Neutrophil (primary cell): ENCODE measurements at regions not wholly inside any gene's neighbourhood (a gene's known extent, or its start where the extent isn't known, plus 50 kb on each side); places are given as distances from the start of the nearest gene placed in this dataset.

Experiments
- H3K27ac ChIP-seq: fragments of 200-600 bp; sonication (generic); 2 replicates; pipeline ENCODE4 v1.5.1; 2016; ENCODE audit warnings: mild to moderate bottlenecking, moderate library complexity
- H3K27me3 ChIP-seq: fragments of 200-600 bp; sonication (generic); 2 replicates; pipeline ENCODE4 v1.6.0; 2016; ENCODE audit warnings: mild to moderate bottlenecking
- H3K36me3 ChIP-seq: fragments of 200-600 bp; sonication (generic); 2 replicates; pipeline ENCODE4 v1.5.1; 2017
- H3K4me1 ChIP-seq, 2 experiments: fragments of 200-600 bp in 1 of 2; sonication (generic) in 1 of 2; 1 replicate in 1 of 2; 2 replicates in 1 of 2; pipeline versions ENCODE4 v1.5.1 to v1.6.1; 2013 to 2016; ENCODE audit warnings: low read depth in 1 of 2, low read length in 1 of 2, mild to moderate bottlenecking in 1 of 2, moderate library complexity in 1 of 2; ENCODE audit not compliant: control insufficient read depth in 1 of 2, insufficient read depth in 1 of 2
- H3K4me3 ChIP-seq, 2 experiments: fragments of 200-600 bp in 1 of 2; sonication (generic) in 1 of 2; 1 replicate in 1 of 2; 2 replicates in 1 of 2; pipeline ENCODE4 v1.5.1; 2013 to 2016; ENCODE audit warnings: low read depth in 1 of 2, low read length in 1 of 2, mild to moderate bottlenecking in 1 of 2, moderate library complexity in 1 of 2
- H3K9me3 ChIP-seq: fragments of 200-600 bp; sonication (generic); 2 replicates; pipeline ENCODE4 v1.5.1; 2016
- TF ChIP-seq, protein P1 (sequence below): fragments of 200-600 bp; sonication (generic); IDR thresholded peaks from 2 replicates; pipeline ENCODE4 v1.5.1; 2016; ENCODE audit warnings: antibody characterized with exemption

DNA sequence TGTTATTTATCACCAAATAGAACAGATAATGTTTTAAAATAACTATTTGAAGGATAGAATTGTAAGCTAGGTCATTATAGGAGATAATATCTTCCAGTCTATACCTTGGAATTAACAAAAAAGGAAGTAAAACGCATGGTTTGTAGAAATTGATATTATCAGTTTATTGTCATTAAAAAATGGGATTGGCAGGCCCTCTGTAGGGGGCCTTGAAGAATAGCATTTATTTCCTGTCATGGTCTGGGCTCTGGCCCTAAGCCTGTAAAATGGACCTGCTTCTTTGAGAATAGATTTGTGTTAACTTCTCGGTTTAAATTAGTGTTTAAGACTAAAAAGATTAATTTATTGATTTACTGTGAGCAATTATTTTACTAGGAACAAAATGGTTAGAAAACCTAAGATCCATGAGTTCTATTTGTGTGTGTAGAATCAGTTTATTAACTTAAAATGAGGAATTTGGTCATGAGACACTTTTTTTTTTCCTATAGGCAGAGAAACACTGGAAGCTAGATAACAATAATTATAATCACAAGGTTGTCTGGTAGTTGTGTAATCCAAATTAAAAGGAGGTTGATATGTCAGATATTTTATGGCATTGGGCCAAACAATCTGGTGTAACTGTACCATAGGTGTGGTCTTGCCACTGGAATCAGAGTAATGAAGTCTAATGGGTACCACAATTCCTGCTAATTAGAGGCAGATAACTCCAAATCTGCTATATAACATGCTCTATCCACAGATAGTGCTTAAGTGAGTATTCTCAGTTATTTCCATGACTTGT is 197.4 kb upstream of the FOXP2 start:
- no peaks in the 10 kb centered on the region for H3K36me3 ChIP-seq
- no peak overlapping the region for H3K4me3 ChIP-seq
- TF ChIP-seq, protein P1, sequence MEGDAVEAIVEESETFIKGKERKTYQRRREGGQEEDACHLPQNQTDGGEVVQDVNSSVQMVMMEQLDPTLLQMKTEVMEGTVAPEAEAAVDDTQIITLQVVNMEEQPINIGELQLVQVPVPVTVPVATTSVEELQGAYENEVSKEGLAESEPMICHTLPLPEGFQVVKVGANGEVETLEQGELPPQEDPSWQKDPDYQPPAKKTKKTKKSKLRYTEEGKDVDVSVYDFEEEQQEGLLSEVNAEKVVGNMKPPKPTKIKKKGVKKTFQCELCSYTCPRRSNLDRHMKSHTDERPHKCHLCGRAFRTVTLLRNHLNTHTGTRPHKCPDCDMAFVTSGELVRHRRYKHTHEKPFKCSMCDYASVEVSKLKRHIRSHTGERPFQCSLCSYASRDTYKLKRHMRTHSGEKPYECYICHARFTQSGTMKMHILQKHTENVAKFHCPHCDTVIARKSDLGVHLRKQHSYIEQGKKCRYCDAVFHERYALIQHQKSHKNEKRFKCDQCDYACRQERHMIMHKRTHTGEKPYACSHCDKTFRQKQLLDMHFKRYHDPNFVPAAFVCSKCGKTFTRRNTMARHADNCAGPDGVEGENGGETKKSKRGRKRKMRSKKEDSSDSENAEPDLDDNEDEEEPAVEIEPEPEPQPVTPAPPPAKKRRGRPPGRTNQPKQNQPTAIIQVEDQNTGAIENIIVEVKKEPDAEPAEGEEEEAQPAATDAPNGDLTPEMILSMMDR, result no peak
- no peaks in the 10 kb centered on the region for H3K9me3 ChIP-seq
- no peaks in the 10 kb centered on the region for H3K27me3 ChIP-seq
- H3K4me1 ChIP-seq, result peaks cover 4 to 5% of the 10 kb centered on the region in 2 experiments
- H3K27ac ChIP-seq, result no peak overlapping the region

DNA sequence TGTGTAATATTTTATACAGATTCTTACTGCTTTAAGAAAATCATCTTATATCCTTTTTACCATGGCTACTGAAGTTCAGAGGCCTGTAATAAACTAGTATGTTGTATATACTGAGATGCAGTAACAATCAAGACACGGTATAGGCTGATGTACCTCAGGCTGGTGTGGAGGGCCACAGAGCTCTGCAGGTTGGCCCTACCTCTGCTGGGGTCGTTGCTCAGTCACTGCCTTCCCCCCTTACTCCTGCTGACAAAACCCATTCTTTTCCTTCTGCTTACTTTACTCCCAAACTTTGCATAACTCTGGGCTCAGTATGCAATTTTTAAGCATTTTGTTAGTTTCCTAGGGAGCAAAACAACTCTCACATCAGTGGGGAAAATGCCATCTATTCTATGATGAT is 200.1 kb upstream of the FOXP2 start:
- no peaks in the 10 kb centered on the region for H3K4me1 ChIP-seq
- TF ChIP-seq, protein P1, result no peak
- H3K9me3 ChIP-seq, result no peaks in the 10 kb centered on the region

DNA sequence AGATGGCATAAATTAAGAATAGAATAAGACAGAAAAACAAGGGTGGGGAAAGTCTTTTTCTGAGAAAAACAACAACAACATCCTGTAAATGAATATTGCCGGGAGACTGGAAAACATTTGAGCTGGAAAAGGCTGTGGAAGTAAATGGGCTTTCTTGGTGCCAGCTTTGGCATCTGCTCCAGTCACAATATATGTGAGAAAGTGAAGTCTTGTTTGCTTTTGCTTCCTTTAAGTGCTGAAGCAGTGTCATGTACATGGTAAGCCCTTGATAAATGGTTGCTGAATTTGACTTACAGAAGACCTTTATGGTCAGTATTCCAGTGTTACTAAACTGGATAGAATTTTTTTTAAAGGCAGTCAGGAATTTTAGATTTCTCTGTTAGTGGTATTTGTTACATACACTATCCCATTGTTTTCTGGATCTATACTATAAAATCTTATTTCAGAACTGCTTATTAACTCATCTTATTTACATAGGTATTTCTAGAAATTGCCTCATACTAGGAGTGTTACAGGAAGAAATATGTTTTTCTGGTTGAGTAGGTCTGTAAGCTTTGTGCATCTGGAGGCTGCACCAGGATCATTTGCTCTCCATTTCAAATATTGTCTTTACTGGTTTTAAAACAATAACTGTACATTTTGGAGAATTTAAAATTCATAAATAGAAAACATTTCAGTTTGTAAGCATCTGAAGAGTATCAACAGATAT is 201.7 kb upstream of the FOXP2 start:
- TF ChIP-seq, protein P1, result no peak
- H3K27me3 ChIP-seq, result no peaks in the 10 kb centered on the region
- no peak overlapping the region for H3K4me3 ChIP-seq
- no peak overlapping the region for H3K27ac ChIP-seq
- H3K36me3 ChIP-seq, result no peaks in the 10 kb centered on the region
- H3K4me1 ChIP-seq, result no peaks in the 10 kb centered on the region
- no peaks in the 10 kb centered on the region for H3K9me3 ChIP-seq

More for the DNA sequence above, 200.1 kb upstream of the FOXP2 start:
- no peak overlapping the region for H3K4me3 ChIP-seq
- no peaks in the 10 kb centered on the region for H3K27me3 ChIP-seq
- H3K27ac ChIP-seq, result no peak overlapping the region
- H3K36me3 ChIP-seq, result no peaks in the 10 kb centered on the region

DNA sequence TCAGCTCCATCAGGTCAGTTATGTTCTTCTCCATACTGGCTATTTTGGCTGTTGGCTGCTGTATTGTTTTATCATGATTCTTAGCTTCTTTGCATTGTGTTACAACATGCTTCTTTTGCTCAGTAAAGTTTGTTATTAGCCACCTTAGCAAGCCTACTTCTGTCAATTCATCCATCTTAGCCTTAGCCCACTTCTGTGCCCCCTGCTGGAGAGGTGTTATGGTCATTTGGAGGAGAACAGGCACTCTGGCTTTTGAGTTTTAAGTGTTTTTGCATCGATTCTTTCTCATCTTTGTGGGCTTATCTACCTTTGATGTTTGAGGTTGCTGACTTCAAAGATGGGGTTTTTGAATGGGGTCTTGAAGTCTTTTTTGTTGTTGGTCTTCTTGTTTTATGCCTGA is 204.6 kb upstream of the FOXP2 start:
- no peaks in the 10 kb centered on the region for H3K4me1 ChIP-seq
- TF ChIP-seq, protein P1, result no peak
- H3K27me3 ChIP-seq, result no peaks in the 10 kb centered on the region
- no peaks in the 10 kb centered on the region for H3K36me3 ChIP-seq
- H3K4me3 ChIP-seq, result no peak overlapping the region
- H3K27ac ChIP-seq, result no peak overlapping the region
- no peaks in the 10 kb centered on the region for H3K9me3 ChIP-seq

DNA sequence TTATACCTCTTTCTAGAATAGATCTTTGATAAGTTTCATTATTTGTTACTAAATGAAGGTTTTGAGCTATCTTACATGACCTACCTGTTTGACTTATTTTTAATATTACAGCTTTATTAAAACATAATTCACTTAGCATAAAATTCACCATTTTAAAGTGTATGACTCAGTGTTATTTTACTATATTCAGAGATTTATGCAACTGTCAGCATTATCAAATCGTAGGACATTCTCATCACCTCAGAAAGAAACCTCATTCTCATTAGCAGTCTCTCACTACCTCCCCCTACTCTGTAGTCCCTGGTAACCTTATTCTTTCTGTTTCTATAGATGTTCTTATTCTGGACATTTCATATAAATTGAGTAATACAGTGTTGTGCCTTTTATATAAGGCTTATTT is 207.9 kb upstream of the FOXP2 start:
- TF ChIP-seq, protein P1, result no peak
- H3K27me3 ChIP-seq, result no peaks in the 10 kb centered on the region
- no peaks in the 10 kb centered on the region for H3K4me1 ChIP-seq
- no peak overlapping the region for H3K27ac ChIP-seq
- no peaks in the 10 kb centered on the region for H3K36me3 ChIP-seq
- no peak overlapping the region for H3K4me3 ChIP-seq
- H3K9me3 ChIP-seq, result no peaks in the 10 kb centered on the region
